AG04450 (cell line): ENCODE measurements at regions not wholly inside any gene's neighbourhood (a gene's known extent, or its start where the extent isn't known, plus 50 kb on each side); places are given as distances from the start of the nearest gene placed in this dataset.

ENCODE experiments used
- CTCF ChIA-PET: fragments of 300-600, 350-600 bp; formaldehyde crosslinking; extraction: SDS; loops from one replicate; lab custom pipeline; 2022; ENCODE audit warnings: antibody characterized with exemption, inconsistent platforms; lab: Charles Lee
- POLR2A ChIA-PET: fragments of 350-600 bp; formaldehyde crosslinking; extraction: SDS; loops from one replicate; lab custom pipeline; 2021; ENCODE audit warnings: antibody characterized with exemption, inconsistent platforms; lab: Yijun Ruan, JAX
- DNase-seq: peaks from one replicate; pipeline ENCODE4 v3.0.0-alpha.2; 2011; ENCODE audit warnings: low read depth, low spot score
- H3K27ac ChIP-seq: one replicate; pipeline ENCODE4 v1.5.1; 2012; ENCODE audit warnings: low read depth, low read length, control low read depth
- H3K27me3 ChIP-seq: one replicate; pipeline ENCODE4 v1.6.0; 2012; ENCODE audit warnings: low read length; ENCODE audit not compliant: control insufficient read depth, insufficient read depth
- H3K4me3 ChIP-seq: 2 replicates; pipeline ENCODE4 v1.5.1; 2011; ENCODE audit warnings: mild to moderate bottlenecking, low read depth, low read length, control low read depth
- H3K9me3 ChIP-seq: 2 replicates; pipeline ENCODE4 v1.5.1; 2012; ENCODE audit warnings: low read length; ENCODE audit not compliant: control insufficient read depth, insufficient read depth
- CTCF ChIP-seq: IDR thresholded peaks from 2 replicates; pipeline ENCODE4 v1.5.1; 2011; ENCODE audit warnings: low read depth, low read length, control low read depth, inconsistent platforms

- Histone ChIP-seq H3K4me3 (no peak overlapping the region), H3K27me3 (no peaks in the 10 kb centered on the region), H3K27ac (no peak overlapping the region), H3K9me3 (no peaks in the 10 kb centered on the region)
- ChIA-PET POLR2A (no interaction called here), CTCF (no interaction called here)
- TF ChIP-seq CTCF = no peak
- DNase-seq = no peak
Measured at GRCh38 chr1:37157634-37158033, 123.3 kb upstream of the GRIK3 start.

- Histone ChIP-seq H3K27me3 (no peaks in the 10 kb centered on the region), H3K4me3 (no peak overlapping the region), H3K27ac (no peak overlapping the region), H3K9me3 (no peaks in the 10 kb centered on the region)
- no peak for DNase-seq
- POLR2A ChIA-PET = no interaction called here
- CTCF ChIA-PET = no interaction called here
- TF ChIP-seq CTCF = no peak
Measured at GRCh38 chr1:37158113-37158749, 123.9 kb upstream of the GRIK3 start.

GRCh38 chr1:37159102-37159501 lies 124.8 kb upstream of the GRIK3 start:
- H3K27ac ChIP-seq = no peak overlapping the region
- H3K27me3 ChIP-seq = no peaks in the 10 kb centered on the region
- no peak for TF ChIP-seq CTCF
- ChIA-PET POLR2A (no interaction called here), CTCF (no interaction called here)
- DNase-seq = no peak
- no peaks in the 10 kb centered on the region for H3K9me3 ChIP-seq
- no peak overlapping the region for H3K4me3 ChIP-seq

GRCh38 chr1:37161171-37161570 lies 126.9 kb upstream of the GRIK3 start:
- Histone ChIP-seq H3K27me3 (no peaks in the 10 kb centered on the region), H3K9me3 (no peaks in the 10 kb centered on the region), H3K4me3 (no peak overlapping the region), H3K27ac (no peak overlapping the region)
- POLR2A ChIA-PET = no interaction called here
- no peak for TF ChIP-seq CTCF
- no peak for DNase-seq
- CTCF ChIA-PET = no interaction called here

- no peak for DNase-seq
- POLR2A ChIA-PET = no interaction called here
- Histone ChIP-seq H3K27ac (no peak overlapping the region), H3K27me3 (no peaks in the 10 kb centered on the region), H3K4me3 (no peak overlapping the region), H3K9me3 (no peaks in the 10 kb centered on the region)
- no peak for TF ChIP-seq CTCF
- CTCF ChIA-PET = no interaction called here
Measured at GRCh38 chr1:37162059-37162458, 127.7 kb upstream of the GRIK3 start.
